ENCODE measurements at regions not wholly inside any gene's neighbourhood (a gene's known extent, or its start where the extent isn't known, plus 50 kb on each side); places are given as distances from the start of the nearest gene placed in this dataset.
A peak's percentile ranks its signal among the peaks of the same experiment; 100 is the strongest.
"Not testable (repeated sequence)": the region's sequence is repeated elsewhere in the genome, so short reads cannot be mapped to it uniquely, and the experiment has no call there.

- DNase-seq (ENCODE audit: insufficient read length) (no peak), FAIRE-seq (no peak)
These were observed 347.4 kb downstream of the PDCD6IP start for GRCh38 chr3:34145796-34146195.

DNA sequence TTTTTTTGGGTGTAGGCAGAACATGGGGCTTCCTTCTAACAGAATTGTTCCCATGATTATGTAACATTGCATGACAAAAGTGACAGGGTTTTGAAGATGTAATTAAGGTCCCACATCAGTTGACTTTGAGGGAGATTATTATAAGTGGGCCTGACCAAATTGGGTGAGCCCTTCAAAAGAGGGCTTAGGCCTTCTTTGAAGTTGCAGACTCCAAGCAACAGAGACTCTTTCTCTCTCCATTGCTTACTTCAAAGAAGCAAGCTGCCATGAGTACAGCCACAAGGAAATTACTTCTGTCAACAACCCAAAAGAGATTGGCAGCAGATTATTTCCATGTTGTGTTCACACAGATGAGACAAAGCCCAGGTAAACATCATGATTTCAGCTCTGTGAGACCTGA, 348.2 kb downstream of the PDCD6IP start:
- DNase-seq (ENCODE audit: insufficient read length): no peak
- FAIRE-seq: no peak
- TF ChIP-seq POLR2A (IDR thresholded peaks at IDR 0.05; ENCODE audit: low read depth, low read length) (no peak), TAF1 (IDR thresholded peaks at IDR 0.05; ENCODE audit: borderline replicate concordance, low read depth, low read length) (no peak), POLR2AphosphoS5 (IDR thresholded peaks at IDR 0.05; ENCODE audit: low read depth, low read length) (no peak)

More at GRCh38 chr3:34145796-34146195, 347.4 kb downstream of the PDCD6IP start:
- TF ChIP-seq POLR2A (IDR thresholded peaks at IDR 0.05; ENCODE audit: low read depth, low read length) (no peak), POLR2AphosphoS5 (IDR thresholded peaks at IDR 0.05; ENCODE audit: low read depth, low read length) (no peak), TAF1 (IDR thresholded peaks at IDR 0.05; ENCODE audit: borderline replicate concordance, low read depth, low read length) (no peak)

DNA sequence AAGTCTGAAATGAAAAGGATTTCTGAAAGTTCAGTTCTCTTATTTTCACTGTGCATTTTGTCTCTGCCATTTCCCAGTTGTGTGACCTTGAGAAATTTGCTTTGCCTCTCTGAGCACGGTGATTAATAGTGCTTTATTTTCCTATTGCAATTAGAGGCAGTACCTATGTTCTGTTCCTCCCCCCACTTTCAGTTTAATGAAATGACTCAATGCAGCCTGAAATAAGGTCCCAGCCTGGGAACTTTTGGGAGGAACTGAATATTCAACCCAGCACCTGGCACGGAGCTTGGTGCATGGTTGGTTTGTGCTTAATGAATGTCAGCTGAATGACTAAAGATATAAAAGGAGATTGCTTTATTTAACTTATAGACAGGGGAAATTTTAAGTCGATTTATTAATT, 352.6 kb downstream of the PDCD6IP start:
- FAIRE-seq (peak; percentile 76), DNase-seq (ENCODE audit: insufficient read length) (no peak)
- TF ChIP-seq POLR2A (IDR thresholded peaks at IDR 0.05; ENCODE audit: low read depth, low read length): no peak
- TF ChIP-seq POLR2AphosphoS5 (IDR thresholded peaks at IDR 0.05; ENCODE audit: low read depth, low read length): no peak
- no peak for TF ChIP-seq TAF1 (IDR thresholded peaks at IDR 0.05; ENCODE audit: borderline replicate concordance, low read depth, low read length)

GRCh38 chr3:34152656-34153055, 354.2 kb downstream of the PDCD6IP start:
- DNase-seq (ENCODE audit: insufficient read length): no peak
- FAIRE-seq: no peak
- TF ChIP-seq POLR2AphosphoS5 (IDR thresholded peaks at IDR 0.05; ENCODE audit: low read depth, low read length) (no peak), TAF1 (IDR thresholded peaks at IDR 0.05; ENCODE audit: borderline replicate concordance, low read depth, low read length) (no peak), POLR2A (IDR thresholded peaks at IDR 0.05; ENCODE audit: low read depth, low read length) (no peak)

DNA sequence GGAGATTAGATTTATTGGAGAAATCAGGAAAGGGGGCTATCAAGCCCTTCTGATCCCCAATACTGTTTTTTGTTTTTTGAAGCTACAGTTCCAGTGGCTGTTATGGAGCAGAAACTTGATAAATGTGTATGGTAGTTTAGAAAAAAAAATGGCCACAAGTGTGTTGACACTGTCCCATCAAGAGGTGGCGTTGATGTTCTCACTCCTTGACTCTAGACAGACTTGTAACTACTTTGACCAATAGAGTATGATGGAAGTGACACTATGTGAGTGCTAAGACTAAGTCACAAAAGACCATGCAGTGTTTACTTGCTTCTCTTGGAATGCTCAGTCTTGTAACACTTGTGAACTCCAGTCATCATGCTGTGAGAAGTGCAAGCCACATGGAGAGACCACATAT, 356.7 kb downstream of the PDCD6IP start:
- DNase-seq (ENCODE audit: insufficient read length) (no peak), FAIRE-seq (no peak)
- no peak for TF ChIP-seq TAF1 (IDR thresholded peaks at IDR 0.05; ENCODE audit: borderline replicate concordance, low read depth, low read length)
- no peak for TF ChIP-seq POLR2A (IDR thresholded peaks at IDR 0.05; ENCODE audit: low read depth, low read length)
- TF ChIP-seq POLR2AphosphoS5 (IDR thresholded peaks at IDR 0.05; ENCODE audit: low read depth, low read length): no peak

GRCh38 chr3:34155666-34156065, 357.2 kb downstream of the PDCD6IP start:
- peak; percentile 4 for DNase-seq (ENCODE audit: insufficient read length)

DNA sequence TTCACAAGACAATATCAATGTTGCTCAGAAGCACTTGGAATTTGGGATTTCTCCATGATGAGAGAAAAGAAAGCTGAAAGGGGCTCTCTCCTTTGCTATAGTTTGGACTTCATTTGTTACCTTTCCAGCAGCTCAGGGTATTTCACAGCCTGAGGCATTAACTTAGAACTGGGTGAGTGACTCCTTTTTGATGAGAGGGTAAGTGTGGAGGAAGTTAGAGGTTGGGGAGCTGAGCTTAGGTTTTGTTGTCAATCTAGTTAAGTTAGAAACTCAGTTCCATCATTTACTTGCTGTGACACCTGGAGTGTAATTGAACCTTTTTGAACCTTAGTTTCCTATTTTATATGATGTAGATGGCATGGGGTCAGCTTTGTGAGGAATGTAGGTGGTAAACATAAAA, 359.1 kb downstream of the PDCD6IP start:
- DNase-seq (ENCODE audit: insufficient read length) (no peak), FAIRE-seq (no peak)
- TF ChIP-seq TAF1 (IDR thresholded peaks at IDR 0.05; ENCODE audit: borderline replicate concordance, low read depth, low read length) (no peak), POLR2AphosphoS5 (IDR thresholded peaks at IDR 0.05; ENCODE audit: low read depth, low read length) (no peak), POLR2A (IDR thresholded peaks at IDR 0.05; ENCODE audit: low read depth, low read length) (no peak)

More at GRCh38 chr3:34155666-34156065, 357.2 kb downstream of the PDCD6IP start:
- TF ChIP-seq TAF1 (IDR thresholded peaks at IDR 0.05; ENCODE audit: borderline replicate concordance, low read depth, low read length): no peak
- TF ChIP-seq POLR2AphosphoS5 (IDR thresholded peaks at IDR 0.05; ENCODE audit: low read depth, low read length): no peak
- no peak for TF ChIP-seq POLR2A (IDR thresholded peaks at IDR 0.05; ENCODE audit: low read depth, low read length)
- FAIRE-seq: peak; percentile 30

DNA sequence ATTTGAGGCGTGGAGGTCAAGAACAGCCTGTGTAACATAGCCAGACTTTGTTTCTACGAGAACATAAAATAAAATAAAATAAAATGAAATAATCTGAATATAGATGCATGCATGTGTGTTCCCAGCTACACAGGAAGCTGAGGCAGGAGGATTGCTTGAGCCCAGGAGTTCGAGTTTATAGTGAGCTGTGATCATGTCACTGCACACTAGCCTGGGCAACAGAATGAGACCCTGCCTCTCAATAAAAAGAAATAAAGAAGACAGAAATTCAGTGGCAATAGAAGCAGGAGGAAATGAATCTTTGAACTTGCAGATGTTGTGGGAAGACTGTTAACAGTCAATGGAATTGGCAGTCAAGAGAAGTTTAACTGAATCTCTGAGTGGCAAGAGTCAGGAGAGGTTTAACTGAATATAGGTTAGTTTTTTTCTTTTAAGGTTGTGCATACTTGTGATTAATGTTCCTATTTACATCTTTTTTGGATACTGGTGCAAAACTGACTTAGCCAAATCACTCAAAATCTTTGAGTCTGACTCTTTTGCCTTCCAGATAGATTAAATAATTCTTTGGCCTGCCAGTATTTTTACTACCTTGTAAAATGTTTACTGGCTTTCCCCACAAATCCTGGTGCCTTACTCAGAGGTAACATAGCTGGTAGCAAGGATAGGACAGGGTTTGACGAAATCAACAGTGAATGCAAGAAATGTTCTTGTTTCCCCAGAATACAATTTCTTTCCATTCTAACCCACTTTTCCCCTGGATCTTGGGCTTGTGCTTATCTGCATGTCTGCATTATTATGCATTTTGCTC, 361.4 kb downstream of the PDCD6IP start:
- no peak for DNase-seq (ENCODE audit: insufficient read length)
- TF ChIP-seq TAF1 (IDR thresholded peaks at IDR 0.05; ENCODE audit: borderline replicate concordance, low read depth, low read length) (no peak), POLR2AphosphoS5 (IDR thresholded peaks at IDR 0.05; ENCODE audit: low read depth, low read length) (no peak), POLR2A (IDR thresholded peaks at IDR 0.05; ENCODE audit: low read depth, low read length) (no peak)
- FAIRE-seq: no peak

DNA sequence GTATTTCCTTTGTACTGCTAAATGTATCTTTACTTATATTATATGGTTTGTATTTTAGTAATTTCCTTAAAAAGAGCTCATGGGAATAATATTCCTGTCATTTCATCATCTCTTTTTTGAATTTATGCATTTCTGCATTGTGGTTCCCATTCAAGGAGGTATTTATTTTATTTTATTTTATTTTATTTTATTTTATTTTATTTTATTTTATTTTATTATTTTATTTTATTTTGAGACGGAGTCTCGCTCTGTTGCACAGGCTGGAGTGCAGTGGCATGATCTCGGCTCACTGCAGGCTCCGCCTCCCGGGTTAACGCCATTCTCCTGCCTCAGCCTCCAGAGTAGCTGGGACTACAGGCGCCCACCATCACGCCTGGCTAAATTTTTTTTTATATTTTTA, 371.2 kb downstream of the PDCD6IP start:
- not testable (repeated sequence) for FAIRE-seq; DNase-seq (ENCODE audit: insufficient read length)

GRCh38 chr3:34174740-34175139, 376.3 kb downstream of the PDCD6IP start:
- DNase-seq (ENCODE audit: insufficient read length) (no peak), FAIRE-seq (no peak)
- no peak for TF ChIP-seq POLR2AphosphoS5 (IDR thresholded peaks at IDR 0.05; ENCODE audit: low read depth, low read length)
- no peak for TF ChIP-seq TAF1 (IDR thresholded peaks at IDR 0.05; ENCODE audit: borderline replicate concordance, low read depth, low read length)
- no peak for TF ChIP-seq POLR2A (IDR thresholded peaks at IDR 0.05; ENCODE audit: low read depth, low read length)

- FAIRE-seq: no peak
- no peak for DNase-seq (ENCODE audit: insufficient read length)
- TF ChIP-seq TAF1 (IDR thresholded peaks at IDR 0.05; ENCODE audit: borderline replicate concordance, low read depth, low read length): no peak
- no peak for TF ChIP-seq POLR2AphosphoS5 (IDR thresholded peaks at IDR 0.05; ENCODE audit: low read depth, low read length)
- no peak for TF ChIP-seq POLR2A (IDR thresholded peaks at IDR 0.05; ENCODE audit: low read depth, low read length)
These were observed 377.3 kb downstream of the PDCD6IP start for GRCh38 chr3:34175636-34176176.

GRCh38 chr3:34176723-34177122, 378.3 kb downstream of the PDCD6IP start:
- FAIRE-seq (no peak), DNase-seq (ENCODE audit: insufficient read length) (no peak)
- no peak for TF ChIP-seq POLR2AphosphoS5 (IDR thresholded peaks at IDR 0.05; ENCODE audit: low read depth, low read length)
- no peak for TF ChIP-seq POLR2A (IDR thresholded peaks at IDR 0.05; ENCODE audit: low read depth, low read length)
- no peak for TF ChIP-seq TAF1 (IDR thresholded peaks at IDR 0.05; ENCODE audit: borderline replicate concordance, low read depth, low read length)

Measured in GM12892 (cell line).